GM19035 (cell line): ENCODE measurements at regions not wholly inside any gene's neighbourhood (a gene's known extent, or its start where the extent isn't known, plus 50 kb on each side); places are given as distances from the start of the nearest gene placed in this dataset.
A peak's percentile ranks its signal among the peaks of the same experiment; 100 is the strongest.
"Not testable (repeated sequence)": the region's sequence is repeated elsewhere in the genome, so short reads cannot be mapped to it uniquely, and the experiment has no call there.

ENCODE experiments used
- ATAC-seq: cut with Tn5 transposase; IDR thresholded peaks from one replicate; pipeline ENCODE4 v1.9.1; 2021; ENCODE audit not compliant: unreplicated experiment

DNA sequence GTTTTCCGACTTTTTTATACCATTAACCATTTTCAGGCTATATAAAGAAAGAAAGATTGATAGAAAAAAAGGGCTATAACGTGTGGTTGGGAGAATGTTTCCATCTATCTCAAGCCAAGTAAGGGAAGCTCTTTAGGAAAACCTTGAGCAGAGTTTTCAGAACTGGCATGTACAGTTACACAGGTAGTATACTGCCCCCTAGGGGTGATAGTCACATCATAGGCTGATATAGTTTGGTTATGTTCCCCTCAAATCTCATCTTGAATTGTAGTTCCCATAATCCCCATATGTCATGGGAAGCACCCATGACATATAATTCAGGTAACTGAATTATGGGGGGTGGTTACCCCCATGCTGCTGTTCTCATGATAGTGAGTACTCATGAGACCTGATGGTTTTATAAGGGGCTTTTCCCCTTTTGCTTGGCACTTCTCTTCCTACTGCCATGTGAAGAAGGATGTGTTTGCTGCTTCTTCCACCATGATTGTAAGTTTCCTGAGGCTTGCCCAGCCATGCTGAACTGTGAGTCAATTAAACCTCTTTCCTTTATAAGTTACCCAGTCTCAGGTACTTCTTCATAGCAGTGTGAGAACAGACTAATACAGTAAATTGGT lies 186.8 kb downstream of the TMA16 start:
- peak; percentile 91 for ATAC-seq

DNA sequence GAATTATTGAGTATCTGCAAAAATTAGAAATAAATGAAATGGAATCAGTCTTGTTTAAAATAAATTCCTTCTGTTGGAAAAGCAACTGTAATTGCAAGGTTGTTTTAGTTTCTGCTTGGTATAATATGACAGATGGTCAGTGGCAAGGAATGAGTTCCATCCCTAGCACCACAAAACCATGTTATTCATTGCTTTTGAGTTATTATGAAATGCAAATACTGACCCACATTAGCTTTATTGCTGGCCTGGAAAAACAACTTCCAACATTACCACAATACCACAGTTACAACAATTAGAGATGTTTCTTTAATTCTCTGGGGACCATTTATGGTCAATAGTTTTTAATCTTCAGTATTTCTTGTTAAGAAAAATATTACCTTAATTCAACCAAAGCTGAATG lies 194.4 kb downstream of the TMA16 start:
- no peak for ATAC-seq

GRCh38 chr4:163693211-163693610 lies 198.7 kb downstream of the TMA16 start:
- no peak for ATAC-seq

DNA sequence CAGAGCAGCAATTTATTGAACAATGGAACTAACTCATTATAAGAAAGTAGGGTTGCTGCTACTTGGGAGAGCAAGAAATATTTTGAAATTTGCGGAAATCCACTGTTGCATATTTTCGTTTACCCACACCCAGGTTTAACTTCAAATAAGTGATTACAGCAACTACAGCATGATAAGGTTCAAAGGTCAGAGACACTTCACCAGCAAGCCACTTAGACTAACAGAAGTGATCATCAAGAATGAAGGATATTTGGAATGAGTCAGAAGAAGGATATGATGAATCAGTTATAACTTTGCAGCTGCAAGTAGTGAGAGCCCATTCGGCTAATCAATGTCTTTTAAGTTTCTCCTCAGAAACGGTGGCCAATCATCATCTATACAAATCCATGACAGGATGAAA lies 199.3 kb downstream of the TMA16 start:
- no peak for ATAC-seq

DNA sequence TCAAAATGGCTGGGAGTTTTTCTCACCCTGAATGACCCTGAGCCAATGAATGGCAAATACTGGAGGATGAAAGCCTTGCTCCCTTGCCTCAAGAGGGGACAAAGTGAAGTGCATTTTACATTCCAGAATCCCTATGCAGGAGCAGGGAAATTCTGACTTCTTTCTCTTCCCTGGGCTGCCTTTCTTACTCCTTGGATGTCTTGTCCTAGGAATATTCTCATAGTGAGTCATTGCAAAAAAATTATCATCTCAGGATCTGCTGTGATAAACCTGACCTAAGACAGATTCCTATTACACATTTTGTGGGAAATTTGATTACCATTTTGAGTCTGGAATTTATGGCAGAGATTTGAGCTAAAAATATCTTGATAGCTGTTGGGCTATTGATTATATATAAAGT lies 199.9 kb downstream of the TMA16 start:
- no peak for ATAC-seq

DNA sequence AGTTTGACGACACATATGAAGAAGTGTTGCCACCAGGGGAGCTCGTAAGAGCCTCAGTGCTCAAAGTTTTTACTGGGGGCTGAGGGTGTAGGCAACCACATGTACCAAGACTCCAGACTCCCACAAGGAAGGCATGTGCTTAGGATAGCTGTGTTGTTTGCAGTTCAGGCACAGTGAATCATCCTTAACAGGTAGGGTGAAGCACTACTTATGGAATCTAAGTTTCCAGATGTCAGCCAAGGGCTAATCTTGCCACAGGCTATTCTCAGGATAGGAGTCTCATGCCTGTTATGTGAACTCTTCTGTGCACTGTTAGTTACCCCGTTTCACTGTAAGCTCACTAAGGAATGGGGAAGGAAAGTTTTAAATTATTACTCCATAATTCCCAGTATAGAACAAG lies 202.6 kb downstream of the TMA16 start:
- ATAC-seq, result no peak

GRCh38 chr4:163700383-163700782 lies 205.9 kb downstream of the TMA16 start:
- ATAC-seq, result not testable (repeated sequence)

- peak; percentile 91 for ATAC-seq
Observed at GRCh38 chr4:163701916-163702315, 207.4 kb downstream of the TMA16 start.

DNA sequence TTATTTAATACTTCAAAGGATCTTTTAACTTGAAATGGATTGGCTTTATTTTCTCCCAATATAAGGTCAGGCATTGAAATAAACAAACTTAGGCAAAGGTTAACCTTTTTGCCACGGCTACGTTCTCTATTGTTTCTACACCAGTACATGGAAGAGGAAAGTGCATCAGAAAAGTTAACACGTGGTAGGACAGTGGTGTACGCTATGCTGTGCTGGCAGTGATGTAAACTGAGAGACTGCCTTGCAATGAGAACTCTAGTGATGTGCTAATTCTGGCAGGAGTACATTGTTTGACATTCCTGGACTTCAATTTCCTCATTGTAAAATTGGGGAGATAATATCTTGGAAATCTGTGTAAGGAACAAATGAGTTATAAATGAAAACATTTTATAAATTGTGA lies 208.2 kb downstream of the TMA16 start:
- ATAC-seq, result no peak

GRCh38 chr4:163703251-163703650 lies 208.8 kb downstream of the TMA16 start:
- ATAC-seq, result no peak

- ATAC-seq, result no peak
Observed at GRCh38 chr4:163707873-163708272, 213.4 kb downstream of the TMA16 start.

GRCh38 chr4:163709601-163710000 lies 215.1 kb downstream of the TMA16 start:
- ATAC-seq, result no peak

DNA sequence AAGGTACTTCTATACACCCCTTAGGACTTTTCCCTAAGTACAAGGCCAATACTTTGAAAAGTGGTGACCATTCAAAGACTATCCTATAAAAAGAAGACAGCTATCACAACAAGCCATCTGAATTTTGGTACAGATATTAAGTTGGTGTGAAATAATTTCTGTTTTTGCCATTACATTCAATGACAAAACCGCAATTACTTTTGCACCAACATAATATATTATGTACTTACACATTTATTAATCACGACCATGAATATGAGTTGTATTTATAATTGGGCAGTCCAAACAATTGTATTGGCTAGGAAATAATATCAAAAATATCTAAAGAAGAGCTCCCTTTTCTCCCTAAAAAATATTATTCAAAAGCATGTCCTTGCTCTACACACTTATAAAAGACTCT lies 215.7 kb downstream of the TMA16 start:
- no peak for ATAC-seq

GRCh38 chr4:163724495-163724894 lies 230.0 kb downstream of the TMA16 start:
- ATAC-seq, result not testable (repeated sequence)

- no peak for ATAC-seq
Observed at GRCh38 chr4:163726641-163727040, 232.2 kb downstream of the TMA16 start.

DNA sequence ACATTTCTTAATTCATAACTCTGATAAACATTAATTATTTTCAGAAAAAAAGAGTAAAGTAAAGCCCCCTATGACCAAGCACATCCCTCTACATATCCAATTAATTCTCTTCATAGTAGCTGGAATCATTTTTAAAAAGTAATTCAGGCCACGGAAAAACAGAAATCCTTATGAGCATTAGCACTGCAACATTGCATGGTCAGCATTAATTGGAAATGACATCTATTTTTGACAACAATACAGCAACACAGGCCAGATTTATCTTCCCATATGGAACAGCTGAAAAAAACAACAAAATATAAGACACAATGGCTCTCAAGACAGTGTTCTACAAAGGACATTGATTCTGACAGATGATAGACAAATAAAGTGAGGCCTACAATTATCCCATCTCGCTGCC lies 236.6 kb downstream of the TMA16 start:
- no peak for ATAC-seq

GRCh38 chr4:163732473-163732872 lies 238.0 kb downstream of the TMA16 start:
- no peak for ATAC-seq

GRCh38 chr4:163736876-163737275 lies 242.4 kb downstream of the TMA16 start:
- ATAC-seq, result no peak

DNA sequence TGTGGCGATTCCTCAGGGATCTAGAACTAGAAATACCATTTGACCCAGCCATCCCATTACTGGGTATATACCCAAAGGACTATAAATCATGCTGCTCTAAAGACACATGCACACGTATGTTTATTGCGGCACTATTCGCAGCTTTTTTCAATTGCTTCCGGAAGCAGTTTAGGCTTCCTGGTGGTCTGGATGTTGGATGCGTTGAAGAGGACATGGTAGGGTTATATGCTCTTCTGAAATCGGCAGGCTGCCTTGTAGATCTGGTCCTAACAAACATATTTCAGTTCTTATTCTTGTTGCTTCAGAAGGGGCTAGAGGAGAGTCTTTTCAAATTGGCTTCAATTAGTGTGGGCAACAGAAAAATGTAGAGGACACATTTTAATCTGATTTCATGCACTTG lies 243.4 kb downstream of the TMA16 start:
- not testable (repeated sequence) for ATAC-seq

GRCh38 chr4:163738521-163738920 lies 244.0 kb downstream of the TMA16 start:
- no peak for ATAC-seq

DNA sequence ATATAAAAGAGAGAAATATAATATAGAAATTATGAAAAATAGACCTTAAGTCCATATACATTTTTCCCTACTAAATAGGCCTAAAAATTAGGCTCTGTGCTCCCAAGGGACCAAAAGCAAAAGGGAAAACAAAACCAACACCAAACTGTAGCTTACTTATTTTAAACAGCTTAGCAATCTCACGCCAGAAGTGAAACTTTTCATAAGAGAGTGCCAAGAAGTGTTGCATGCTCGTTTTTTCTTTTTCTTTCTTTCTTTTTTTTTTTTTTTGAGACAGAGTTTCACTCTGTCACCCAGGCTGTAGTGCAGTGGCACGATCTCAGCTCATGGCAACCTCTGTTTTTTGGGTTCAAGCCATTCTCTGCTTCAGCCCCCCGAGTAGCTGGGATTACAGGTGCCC lies 250.4 kb downstream of the TMA16 start:
- ATAC-seq, result peak; percentile 96

- no peak for ATAC-seq
Observed at GRCh38 chr4:163747293-163747692, 252.8 kb downstream of the TMA16 start.

DNA sequence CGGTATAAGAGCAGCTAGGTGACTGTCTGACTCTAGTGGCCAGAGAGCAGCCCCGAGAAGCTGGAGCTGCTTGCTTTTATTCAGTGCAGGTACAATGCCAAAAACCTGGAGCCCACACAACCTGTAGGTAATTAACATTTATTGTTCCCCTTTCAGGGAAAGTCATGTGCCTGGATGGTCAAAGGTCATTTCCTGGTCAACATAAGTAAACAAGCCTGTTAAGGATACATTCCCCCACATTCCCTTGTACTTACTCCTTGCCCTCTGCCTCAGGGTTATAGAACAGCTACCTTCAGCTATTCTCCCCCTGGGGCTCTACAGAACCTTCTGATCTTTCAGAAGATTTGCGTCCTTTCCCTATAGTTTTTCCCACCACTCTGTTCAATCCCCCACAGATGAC lies 253.4 kb downstream of the TMA16 start:
- ATAC-seq, result no peak

DNA sequence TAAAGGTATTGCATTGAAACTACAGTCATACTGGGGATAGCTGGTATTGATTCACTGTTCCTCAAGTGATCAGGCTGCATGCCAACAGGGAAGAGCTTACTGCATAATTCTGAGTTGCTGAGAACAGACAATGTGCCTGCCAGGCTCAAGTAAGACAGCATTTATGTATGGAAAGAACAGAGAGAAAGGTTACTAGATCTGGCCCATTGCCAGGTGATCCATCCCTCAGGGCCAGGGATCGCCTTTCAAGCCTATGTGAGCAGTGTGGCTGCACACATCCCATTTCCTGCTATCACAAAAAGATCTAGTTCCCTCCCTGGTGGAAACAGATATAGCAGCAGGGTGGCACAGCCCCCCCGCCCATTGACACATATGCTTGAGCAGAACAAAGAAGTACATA lies 254.0 kb downstream of the TMA16 start:
- ATAC-seq, result no peak
